Adrenal gland (tissue), 5 donors: ENCODE measurements at regions not wholly inside any gene's neighbourhood (a gene's known extent, or its start where the extent isn't known, plus 50 kb on each side); places are given as distances from the start of the nearest gene placed in this dataset.

Experiments used
- POLR2A ChIP-seq, 2 donors: fragments of 450-650 bp; IDR thresholded peaks; one replicate each; pipeline ENCODE4 v1.6.1; 2017; ENCODE audit warnings: antibody characterized with exemption in 2 of 2, mild to moderate bottlenecking in 2 of 2, moderate library complexity in 1 of 2
- TF ChIP-seq, protein P1 (sequence below), 6 experiments: fragments of 450-650 bp in 4 of 6; fragments of 200-600 bp in 2 of 6; sonication (generic) in 1 of 6; IDR thresholded peaks; 1 replicate in 5 of 6; 2 replicates in 1 of 6; pipeline versions ENCODE4 v1.5.1 to v1.8.0; 2016 to 2021; ENCODE audit warnings: antibody characterized with exemption in 6 of 6, mild to moderate bottlenecking in 2 of 6, moderate library complexity in 1 of 6
- donor health status: DM: no; HTN: no; CAD: no.

DNA sequence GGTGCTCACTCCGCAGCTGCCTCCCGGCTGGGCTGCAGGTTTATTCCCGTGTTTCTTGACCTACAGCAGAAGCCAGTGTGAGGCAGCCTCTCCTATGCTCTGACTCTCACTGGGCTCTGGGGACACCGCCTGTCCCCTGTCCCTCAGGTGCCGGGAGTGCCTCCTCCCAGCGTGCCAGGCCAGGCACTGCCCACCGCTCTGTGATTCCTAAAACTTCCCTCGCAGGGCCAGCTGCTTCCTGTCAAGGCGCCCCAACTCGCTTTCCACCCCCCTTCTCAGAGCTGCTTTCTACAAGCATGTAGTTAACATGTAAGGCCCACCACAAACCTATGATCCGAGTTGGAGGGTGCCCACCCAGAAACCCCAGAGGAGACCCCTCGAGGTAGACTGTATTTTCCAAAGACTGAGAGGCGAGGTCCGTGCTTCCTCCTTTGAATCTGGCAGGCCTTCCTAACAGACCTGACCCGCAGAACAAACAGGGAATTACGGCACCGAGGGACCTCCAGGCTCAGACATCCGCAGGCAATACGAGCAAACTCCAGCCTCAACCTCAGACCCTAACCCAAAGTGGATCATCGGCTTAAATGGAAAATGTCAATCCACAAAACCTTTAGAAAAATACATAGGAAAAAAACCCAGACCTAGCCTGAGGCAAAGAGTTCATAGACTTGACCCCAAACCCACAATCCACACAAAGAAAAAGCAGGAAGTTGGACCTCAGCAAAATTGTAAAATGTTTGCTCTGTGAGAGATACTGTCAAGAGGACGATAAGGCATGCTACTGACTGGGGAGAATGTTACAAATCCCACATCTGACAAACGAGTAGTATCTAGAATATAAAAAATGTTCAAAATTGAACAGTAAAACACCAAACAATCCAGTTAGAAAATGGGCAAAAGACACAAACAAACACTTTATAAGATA is 121.3 kb upstream of the IQSEC1 start:
- TF ChIP-seq, protein P1, sequence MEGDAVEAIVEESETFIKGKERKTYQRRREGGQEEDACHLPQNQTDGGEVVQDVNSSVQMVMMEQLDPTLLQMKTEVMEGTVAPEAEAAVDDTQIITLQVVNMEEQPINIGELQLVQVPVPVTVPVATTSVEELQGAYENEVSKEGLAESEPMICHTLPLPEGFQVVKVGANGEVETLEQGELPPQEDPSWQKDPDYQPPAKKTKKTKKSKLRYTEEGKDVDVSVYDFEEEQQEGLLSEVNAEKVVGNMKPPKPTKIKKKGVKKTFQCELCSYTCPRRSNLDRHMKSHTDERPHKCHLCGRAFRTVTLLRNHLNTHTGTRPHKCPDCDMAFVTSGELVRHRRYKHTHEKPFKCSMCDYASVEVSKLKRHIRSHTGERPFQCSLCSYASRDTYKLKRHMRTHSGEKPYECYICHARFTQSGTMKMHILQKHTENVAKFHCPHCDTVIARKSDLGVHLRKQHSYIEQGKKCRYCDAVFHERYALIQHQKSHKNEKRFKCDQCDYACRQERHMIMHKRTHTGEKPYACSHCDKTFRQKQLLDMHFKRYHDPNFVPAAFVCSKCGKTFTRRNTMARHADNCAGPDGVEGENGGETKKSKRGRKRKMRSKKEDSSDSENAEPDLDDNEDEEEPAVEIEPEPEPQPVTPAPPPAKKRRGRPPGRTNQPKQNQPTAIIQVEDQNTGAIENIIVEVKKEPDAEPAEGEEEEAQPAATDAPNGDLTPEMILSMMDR (IDR thresholded peaks at IDR 0.05) = no peak
- TF ChIP-seq POLR2A (IDR thresholded peaks at IDR 0.05) = no peak
